ENCODE measurements at regions not wholly inside any gene's neighbourhood (a gene's known extent, or its start where the extent isn't known, plus 50 kb on each side); places are given as distances from the start of the nearest gene placed in this dataset.

- ChIA-PET CTCF (interaction anchor here (0.6 kb wide), 1 partner anchor 65 kb away, joined by 3 read pairs; no protein-coding TSS in a partner anchor), POLR2A (no interaction called here)
- Histone ChIP-seq H3K27ac (ENCODE audit: extremely low read depth, low read depth, low read length) (no peak overlapping the region), H3K4me1 (ENCODE audit: control insufficient read depth, insufficient read depth, low read length) (no peaks in the 10 kb centered on the region; the same call in 1 of the 2 replicates), H3K9me3 (ENCODE audit: control insufficient read depth, insufficient read depth, low read depth, low read length) (no peaks in the 10 kb centered on the region), H3K36me3 (ENCODE audit: control insufficient read depth in 2 of 2, insufficient read depth in 1 of 2, low read length in 2 of 2) (no peaks in the 10 kb centered on the region), H3K4me3 (ENCODE audit: low read depth, low read length) (no peak overlapping the region)
- TF ChIP-seq ZFHX2 (tag by site-specific recombination; conservative IDR thresholded peaks at IDR 0.05) (no peak), ZNF37A (tag by site-specific recombination; IDR thresholded peaks at IDR 0.05) (no peak), KLF17 (tag by site-specific recombination; IDR thresholded peaks at IDR 0.05) (no peak), ZFP3 (tag by site-specific recombination; IDR thresholded peaks at IDR 0.05; ENCODE audit: low read depth) (no peak), ZNF19 (tag by site-specific recombination; IDR thresholded peaks at IDR 0.05; ENCODE audit: low read depth) (no peak), KLF9 (tag by site-specific recombination; IDR thresholded peaks at IDR 0.05; ENCODE audit: low read depth) (no peak), ZFP41 (tag by site-specific recombination; IDR thresholded peaks at IDR 0.05; ENCODE audit: borderline replicate concordance) (no peak), REPIN1 (tag by site-specific recombination; IDR thresholded peaks at IDR 0.05; ENCODE audit: low read depth) (no peak), ZNF174 (tag by site-specific recombination; IDR thresholded peaks at IDR 0.05) (no peak), ZNF704 (tag by site-specific recombination; IDR thresholded peaks at IDR 0.05) (no peak), KLF8 (tag by site-specific recombination; IDR thresholded peaks at IDR 0.05) (no peak), ZNF561 (tag by site-specific recombination; IDR thresholded peaks at IDR 0.05; ENCODE audit: borderline replicate concordance) (no peak)
- TF ChIP-seq, protein P1, sequence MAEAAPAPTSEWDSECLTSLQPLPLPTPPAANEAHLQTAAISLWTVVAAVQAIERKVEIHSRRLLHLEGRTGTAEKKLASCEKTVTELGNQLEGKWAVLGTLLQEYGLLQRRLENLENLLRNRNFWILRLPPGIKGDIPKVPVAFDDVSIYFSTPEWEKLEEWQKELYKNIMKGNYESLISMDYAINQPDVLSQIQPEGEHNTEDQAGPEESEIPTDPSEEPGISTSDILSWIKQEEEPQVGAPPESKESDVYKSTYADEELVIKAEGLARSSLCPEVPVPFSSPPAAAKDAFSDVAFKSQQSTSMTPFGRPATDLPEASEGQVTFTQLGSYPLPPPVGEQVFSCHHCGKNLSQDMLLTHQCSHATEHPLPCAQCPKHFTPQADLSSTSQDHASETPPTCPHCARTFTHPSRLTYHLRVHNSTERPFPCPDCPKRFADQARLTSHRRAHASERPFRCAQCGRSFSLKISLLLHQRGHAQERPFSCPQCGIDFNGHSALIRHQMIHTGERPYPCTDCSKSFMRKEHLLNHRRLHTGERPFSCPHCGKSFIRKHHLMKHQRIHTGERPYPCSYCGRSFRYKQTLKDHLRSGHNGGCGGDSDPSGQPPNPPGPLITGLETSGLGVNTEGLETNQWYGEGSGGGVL (tag by site-specific recombination; IDR thresholded peaks at IDR 0.05): no peak
- TF ChIP-seq, protein P2, sequence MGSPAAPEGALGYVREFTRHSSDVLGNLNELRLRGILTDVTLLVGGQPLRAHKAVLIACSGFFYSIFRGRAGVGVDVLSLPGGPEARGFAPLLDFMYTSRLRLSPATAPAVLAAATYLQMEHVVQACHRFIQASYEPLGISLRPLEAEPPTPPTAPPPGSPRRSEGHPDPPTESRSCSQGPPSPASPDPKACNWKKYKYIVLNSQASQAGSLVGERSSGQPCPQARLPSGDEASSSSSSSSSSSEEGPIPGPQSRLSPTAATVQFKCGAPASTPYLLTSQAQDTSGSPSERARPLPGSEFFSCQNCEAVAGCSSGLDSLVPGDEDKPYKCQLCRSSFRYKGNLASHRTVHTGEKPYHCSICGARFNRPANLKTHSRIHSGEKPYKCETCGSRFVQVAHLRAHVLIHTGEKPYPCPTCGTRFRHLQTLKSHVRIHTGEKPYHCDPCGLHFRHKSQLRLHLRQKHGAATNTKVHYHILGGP (tag by site-specific recombination; IDR thresholded peaks at IDR 0.05): no peak
These were observed 179.1 kb downstream of the PSMG1 start for GRCh38 chr21:39003982-39004633.

DNA sequence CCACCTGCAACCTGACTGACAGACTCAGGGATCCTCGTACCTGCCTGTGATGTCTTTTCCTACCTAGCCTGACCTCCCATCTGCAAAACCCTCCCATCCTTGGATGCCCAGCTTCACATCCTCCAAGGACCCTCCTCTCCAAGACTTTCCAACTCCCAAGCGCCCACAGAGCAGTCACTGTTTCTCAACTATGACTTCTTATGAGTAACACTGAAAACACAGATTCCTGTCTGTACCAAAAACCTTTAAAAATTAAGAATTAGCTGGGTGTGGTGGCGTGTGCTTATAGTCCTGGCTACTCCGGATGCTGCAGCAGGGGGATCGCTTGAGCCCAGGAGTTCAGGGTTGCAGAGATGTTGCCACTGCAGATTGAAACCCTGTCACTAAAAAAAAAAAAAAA, 181.9 kb downstream of the PSMG1 start:
- no peak overlapping the region for H3K27ac ChIP-seq (ENCODE audit: extremely low read depth, low read depth, low read length)
- H3K9me3 ChIP-seq (ENCODE audit: control insufficient read depth, insufficient read depth, low read depth, low read length): no peaks in the 10 kb centered on the region
- H3K36me3 ChIP-seq (ENCODE audit: control insufficient read depth in 2 of 2, insufficient read depth in 1 of 2, low read length in 2 of 2): no peaks in the 10 kb centered on the region
- ChIA-PET POLR2A (no interaction called here), CTCF (no interaction called here)
- H3K4me1 ChIP-seq (ENCODE audit: control insufficient read depth, insufficient read depth, low read length): no peaks in the 10 kb centered on the region; the same call in 1 of the 2 replicates
- H3K4me3 ChIP-seq (ENCODE audit: low read depth, low read length): no peak overlapping the region
- no peak for TF ChIP-seq ZSCAN16 (tag by site-specific recombination; IDR thresholded peaks at IDR 0.05)
- TF ChIP-seq, protein P3, sequence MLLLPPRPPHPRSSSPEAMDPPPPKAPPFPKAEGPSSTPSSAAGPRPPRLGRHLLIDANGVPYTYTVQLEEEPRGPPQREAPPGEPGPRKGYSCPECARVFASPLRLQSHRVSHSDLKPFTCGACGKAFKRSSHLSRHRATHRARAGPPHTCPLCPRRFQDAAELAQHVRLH (tag by site-specific recombination; IDR thresholded peaks at IDR 0.05): no peak
- no peak for TF ChIP-seq IKZF3 (tag by site-specific recombination; IDR thresholded peaks at IDR 0.05)
- no peak for TF ChIP-seq ZNF670 (tag by site-specific recombination; IDR thresholded peaks at IDR 0.05; ENCODE audit: low read depth)
- no peak for TF ChIP-seq ZNF596 (tag by site-specific recombination; IDR thresholded peaks at IDR 0.05)
- TF ChIP-seq ZNF747 (tag by site-specific recombination; IDR thresholded peaks at IDR 0.05): no peak
- no peak for TF ChIP-seq ZNF785 (tag by site-specific recombination; IDR thresholded peaks at IDR 0.05)
- no peak for TF ChIP-seq ZNF148 (tag by site-specific recombination; IDR thresholded peaks at IDR 0.05; ENCODE audit: borderline replicate concordance)
- no peak for TF ChIP-seq KLF8 (tag by site-specific recombination; IDR thresholded peaks at IDR 0.05)
- TF ChIP-seq PRDM4 (tag by site-specific recombination; IDR thresholded peaks at IDR 0.05): no peak
- TF ChIP-seq ZNF155 (tag by site-specific recombination; IDR thresholded peaks at IDR 0.05): no peak
- TF ChIP-seq ZNF777 (tag by site-specific recombination; IDR thresholded peaks at IDR 0.05; ENCODE audit: borderline replicate concordance): no peak
